WERI-Rb-1 (cell line): ENCODE measurements at regions not wholly inside any gene's neighbourhood (a gene's known extent, or its start where the extent isn't known, plus 50 kb on each side); places are given as distances from the start of the nearest gene placed in this dataset.

ENCODE experiments used
- DNase-seq: peaks from one replicate; pipeline ENCODE4 v3.0.0-alpha.2; 2020
- H3K27ac ChIP-seq: fragments of 250-450 bp; sonication (Bioruptor Pico); 2 replicates; pipeline ENCODE4 v1.5.1; 2020; ENCODE audit warnings: mild to moderate bottlenecking, moderate library complexity
- H3K27me3 ChIP-seq: fragments of 250-450 bp; sonication (Bioruptor Pico); 2 replicates; pipeline ENCODE4 v1.5.1; 2021; ENCODE audit warnings: mild to moderate bottlenecking, low read depth, moderate library complexity; ENCODE audit not compliant: insufficient read depth, severe bottlenecking
- H3K36me3 ChIP-seq: fragments of 250-450 bp; sonication (Bioruptor Pico); 2 replicates; pipeline ENCODE4 v1.5.1; 2020; ENCODE audit warnings: mild to moderate bottlenecking, moderate library complexity
- H3K4me3 ChIP-seq: 2 replicates; pipeline ENCODE4 v1.5.1; 2011; ENCODE audit warnings: low read depth, mild to moderate bottlenecking, control low read depth, low read length
- H3K9me3 ChIP-seq: fragments of 250-450 bp; sonication (Bioruptor Pico); 2 replicates; pipeline ENCODE4 v1.5.1; 2021; ENCODE audit warnings: mild to moderate bottlenecking, moderate library complexity; ENCODE audit not compliant: severe bottlenecking
- CTCF ChIP-seq: IDR thresholded peaks from 2 replicates; pipeline ENCODE4 v1.5.1; 2011; ENCODE audit warnings: low read depth, mild to moderate bottlenecking, control low read depth, inconsistent platforms, low read length

DNA sequence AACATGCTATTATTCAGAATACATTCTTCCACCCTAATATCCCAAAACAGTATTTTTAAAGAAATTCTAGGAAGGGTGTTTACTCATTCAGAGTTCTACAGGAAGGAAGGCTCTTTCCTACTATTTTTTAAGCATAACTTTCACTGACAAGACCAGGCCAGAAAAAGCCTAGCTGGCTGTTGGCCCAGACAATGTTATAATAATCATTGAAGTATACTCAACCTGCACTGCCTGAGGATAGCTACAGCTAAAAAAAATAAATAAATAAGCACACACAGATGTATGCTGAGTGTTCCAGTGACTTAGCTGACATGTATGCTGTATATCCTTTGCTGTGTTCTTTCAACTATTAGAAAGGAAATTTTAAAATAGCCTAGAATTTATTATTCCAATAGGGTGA lies 145.8 kb upstream of the SPRY1 start:
- no peaks in the 10 kb centered on the region for H3K27me3 ChIP-seq
- no peak for DNase-seq

DNA sequence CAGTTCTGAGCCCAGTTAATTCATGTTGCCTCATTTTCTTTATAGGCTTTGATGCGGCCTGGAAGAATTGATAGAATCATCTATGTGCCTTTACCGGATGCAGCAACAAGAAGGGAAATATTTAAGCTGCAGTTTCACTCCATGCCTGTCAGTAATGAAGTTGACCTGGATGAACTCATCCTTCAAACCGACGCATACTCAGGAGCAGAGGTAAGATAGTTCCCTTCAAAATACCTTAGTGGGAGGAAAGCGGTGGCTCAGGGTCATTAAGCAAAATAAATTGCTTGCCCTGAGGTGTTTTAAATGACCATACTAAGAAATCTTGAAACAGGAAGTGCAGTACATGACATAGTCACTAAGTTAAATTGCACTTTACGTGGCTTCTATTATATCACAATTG lies 140.6 kb upstream of the SPRY1 start:
- TF ChIP-seq CTCF: no peak
- Histone ChIP-seq H3K27me3 (no peaks in the 10 kb centered on the region), H3K27ac (no peak overlapping the region), H3K36me3 (peaks cover 4% of the 10 kb centered on the region; the same call in 1 of the 2 replicates), H3K9me3 (no peaks in the 10 kb centered on the region), H3K4me3 (no peak overlapping the region)
- no peak for DNase-seq

More for the DNA sequence above, 145.8 kb upstream of the SPRY1 start:
- H3K27ac ChIP-seq: no peak overlapping the region
- no peak for TF ChIP-seq CTCF
- no peaks in the 10 kb centered on the region; the same call in 1 of the 2 replicates for H3K36me3 ChIP-seq
- H3K9me3 ChIP-seq: no peaks in the 10 kb centered on the region
- no peak overlapping the region for H3K4me3 ChIP-seq

DNA sequence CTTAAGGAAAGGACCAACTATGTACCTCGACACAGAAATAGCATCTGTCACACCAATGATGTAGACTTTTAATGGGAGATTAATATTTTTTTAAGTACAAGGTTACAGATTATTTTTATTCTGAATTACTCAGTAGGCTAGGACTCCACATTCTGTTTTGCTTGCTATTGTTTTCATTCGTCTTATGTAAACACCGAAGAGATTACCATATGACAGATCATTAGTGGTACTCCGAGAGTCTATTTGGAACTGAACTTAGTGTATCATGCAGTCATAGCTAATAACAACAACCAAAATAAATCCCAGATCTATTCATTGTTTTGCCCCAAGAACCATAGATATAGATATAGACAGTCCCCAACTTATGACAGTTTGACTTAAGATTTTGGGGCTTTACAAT lies 139.7 kb upstream of the SPRY1 start:
- DNase-seq: no peak
- TF ChIP-seq CTCF: no peak
- Histone ChIP-seq H3K4me3 (no peak overlapping the region), H3K27ac (no peak overlapping the region), H3K9me3 (no peaks in the 10 kb centered on the region), H3K27me3 (no peaks in the 10 kb centered on the region), H3K36me3 (peaks cover 4% of the 10 kb centered on the region; the same call in 1 of the 2 replicates)

DNA sequence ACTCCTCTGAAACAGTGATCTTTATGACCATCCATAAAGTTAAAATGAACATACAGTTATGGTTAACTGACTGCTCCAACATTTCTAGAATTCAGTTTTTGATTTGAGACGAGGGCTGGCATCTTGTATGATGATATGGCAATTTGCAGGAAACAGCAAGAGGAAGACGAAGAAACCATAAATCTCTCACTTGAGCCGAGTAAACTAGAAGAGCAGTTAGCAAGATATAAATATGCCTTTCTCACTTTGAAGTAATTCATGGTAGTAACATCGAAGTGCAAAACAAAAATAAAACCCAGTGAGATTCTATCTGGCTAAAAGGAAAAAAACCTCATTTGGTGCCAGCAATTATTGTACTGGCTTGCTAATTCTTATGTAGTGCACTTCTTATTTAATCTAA lies 139.0 kb upstream of the SPRY1 start:
- no peak for DNase-seq
- Histone ChIP-seq H3K36me3 (peaks cover 4% of the 10 kb centered on the region; the same call in 1 of the 2 replicates), H3K27me3 (no peaks in the 10 kb centered on the region), H3K4me3 (no peak overlapping the region), H3K27ac (no peak overlapping the region), H3K9me3 (no peaks in the 10 kb centered on the region)
- TF ChIP-seq CTCF: no peak

DNA sequence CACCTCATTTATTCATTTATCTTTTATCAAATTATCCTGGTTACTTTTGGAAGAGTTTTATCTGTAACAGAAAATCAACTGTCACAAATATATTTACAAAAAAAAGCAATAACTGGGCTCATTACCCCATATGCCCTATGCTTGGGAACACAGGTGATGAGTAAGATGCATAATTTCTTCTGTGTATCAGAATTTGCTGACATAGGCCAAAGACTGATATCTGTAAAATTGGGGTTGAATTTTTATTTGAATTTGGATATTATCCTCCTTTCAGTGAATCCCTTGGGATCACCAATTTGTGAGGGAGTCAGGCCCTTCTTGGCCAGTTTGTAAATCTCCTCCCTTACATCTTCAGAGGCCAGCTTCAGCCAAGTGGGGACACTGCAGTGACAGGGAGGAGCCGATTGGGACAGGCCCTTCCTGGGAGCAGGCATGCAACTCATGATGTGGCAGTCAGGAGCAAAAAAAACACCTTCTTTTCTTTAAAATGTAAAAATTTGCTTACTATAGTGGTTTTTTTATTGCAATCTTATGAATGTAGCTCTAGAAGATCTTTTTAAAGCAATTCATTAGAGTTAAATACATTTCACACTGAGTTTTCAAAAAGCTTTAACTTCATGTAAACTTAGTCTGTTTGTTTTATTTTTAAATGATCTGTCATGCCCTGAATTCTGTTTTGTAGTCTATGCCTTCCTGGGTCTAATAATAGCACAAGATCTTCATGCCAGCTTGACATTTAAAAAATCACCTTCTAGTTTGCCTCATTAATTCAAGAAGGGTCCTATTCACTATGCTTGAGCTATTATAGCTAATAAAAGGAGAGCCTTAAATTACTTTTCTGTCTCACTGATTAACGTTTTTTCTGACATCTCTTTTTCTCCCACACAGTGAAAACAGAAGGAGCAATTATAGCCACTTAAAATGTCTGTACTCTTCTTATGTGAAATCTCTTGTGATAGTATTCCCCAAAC lies 136.6 kb upstream of the SPRY1 start:
- no peak overlapping the region for H3K4me3 ChIP-seq
- TF ChIP-seq CTCF: no peak
- no peaks in the 10 kb centered on the region for H3K9me3 ChIP-seq
- H3K27ac ChIP-seq: no peak overlapping the region
- H3K27me3 ChIP-seq: no peaks in the 10 kb centered on the region
- no peak for DNase-seq
- peaks cover 4% of the 10 kb centered on the region; the same call in 1 of the 2 replicates for H3K36me3 ChIP-seq
